ENCODE measurements at regions not wholly inside any gene's neighbourhood (a gene's known extent, or its start where the extent isn't known, plus 50 kb on each side); places are given as distances from the start of the nearest gene placed in this dataset.

DNA sequence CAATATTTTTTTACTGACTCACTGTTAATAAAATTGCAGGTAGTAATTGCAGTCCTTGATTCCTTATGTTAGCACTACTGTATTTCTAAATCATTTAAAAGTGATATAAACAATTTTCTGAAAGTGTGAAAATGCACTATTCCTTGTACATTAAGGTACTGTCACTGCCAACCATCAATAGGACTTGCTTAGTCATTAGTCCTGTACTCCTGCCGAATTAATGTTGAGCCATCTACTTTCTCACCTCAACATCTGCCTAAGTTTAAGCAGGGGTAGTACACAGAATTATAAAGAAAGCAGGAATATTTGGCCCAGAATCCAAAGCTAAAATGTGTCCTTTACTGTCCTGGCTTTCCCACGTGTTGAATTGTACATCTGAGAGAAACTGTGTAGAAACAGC, 87.0 kb upstream of the TRPC3 start:
- no peak for TF ChIP-seq CTCF (IDR thresholded peaks at IDR 0.05)
- no peak for TF ChIP-seq POLR2A (IDR thresholded peaks at IDR 0.05)
- no peak for TF ChIP-seq EP300 (IDR thresholded peaks at IDR 0.05)
